ENCODE measurements at regions not wholly inside any gene's neighbourhood (a gene's known extent, or its start where the extent isn't known, plus 50 kb on each side); places are given as distances from the start of the nearest gene placed in this dataset.
"Not testable (repeated sequence)": the region's sequence is repeated elsewhere in the genome, so short reads cannot be mapped to it uniquely, and the experiment has no call there.

DNA sequence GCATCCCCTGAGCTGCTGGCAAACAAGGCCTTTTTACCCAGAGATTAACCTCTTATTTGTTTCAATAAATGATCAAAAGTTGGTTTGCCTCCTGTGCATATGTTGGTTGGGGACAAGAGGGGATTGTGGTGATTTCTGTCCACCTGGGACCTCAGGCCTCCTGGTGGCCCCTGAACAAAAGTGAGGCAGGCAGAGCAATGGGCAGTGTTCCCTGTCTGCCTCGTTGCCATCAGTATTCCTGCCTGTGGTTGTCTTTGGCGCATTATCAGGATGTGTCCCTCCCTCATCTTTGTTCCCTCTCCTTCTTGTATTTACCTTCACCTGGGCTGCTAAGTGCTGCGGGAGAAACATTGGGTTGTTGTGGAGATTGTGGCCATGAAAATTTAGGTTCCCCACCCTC, 65.3 kb upstream of the DRD5 start:
- intact Hi-C loops (cut with DNase I; ENCODE audit: low total_unique reads), result no loop called here
- Histone ChIP-seq H3K4me1 (no peaks in the 10 kb centered on the region), H3K36me3 (no peaks in the 10 kb centered on the region), H3K27ac (no peak overlapping the region), H3K27me3 (no peaks in the 10 kb centered on the region), H3K4me3 (no peak overlapping the region), H3K9me3 (no peaks in the 10 kb centered on the region)
- DNase-seq, result no peak
- WGBS, 5 donors, result 17 to 53% (median 48%) methylated on average over 3 of the region's 3 CpGs
- TF ChIP-seq POLR2AphosphoS5 (IDR thresholded peaks at IDR 0.05) (no peak), CTCF (IDR thresholded peaks at IDR 0.05) (no peak), POLR2A (IDR thresholded peaks at IDR 0.05) (no peak), EP300 (IDR thresholded peaks at IDR 0.05) (no peak)

GRCh38 chr4:9718246-9718939, 63.0 kb upstream of the DRD5 start:
- H3K9me3 ChIP-seq; intact Hi-C loops (cut with DNase I; ENCODE audit: low total_unique reads); H3K27ac ChIP-seq; H3K4me3 ChIP-seq; DNase-seq; H3K27me3 ChIP-seq; H3K36me3 ChIP-seq; H3K4me1 ChIP-seq: not testable (repeated sequence)
- WGBS, 5 donors, result 11 to 26% (median 17%) methylated on average over 1 of the region's 1 CpG

GRCh38 chr4:9722131-9722530, 59.3 kb upstream of the DRD5 start:
- H3K4me1 ChIP-seq; H3K4me3 ChIP-seq; DNase-seq; H3K36me3 ChIP-seq; intact Hi-C loops (cut with DNase I; ENCODE audit: low total_unique reads); H3K27ac ChIP-seq; H3K27me3 ChIP-seq; H3K9me3 ChIP-seq: not testable (repeated sequence)
- 85 to 87% (median 86%) methylated on average over 11 of the region's 11 CpGs for WGBS, 5 donors

Small RNA genes lying in the stretch of these regions (small RNA-seq; reads per million reads assigned to genes)
- gene MIR548I2 (0 reads per million in 4 donors), gene RF00017 (0 reads per million in 4 donors), gene SNRPCP13 (0 reads per million in 4 donors)

Data from stomach (tissue), 8 donors.